ENCODE measurements at regions not wholly inside any gene's neighbourhood (a gene's known extent, or its start where the extent isn't known, plus 50 kb on each side); places are given as distances from the start of the nearest gene placed in this dataset.
"Not testable (repeated sequence)": the region's sequence is repeated elsewhere in the genome, so short reads cannot be mapped to it uniquely, and the experiment has no call there.

DNA sequence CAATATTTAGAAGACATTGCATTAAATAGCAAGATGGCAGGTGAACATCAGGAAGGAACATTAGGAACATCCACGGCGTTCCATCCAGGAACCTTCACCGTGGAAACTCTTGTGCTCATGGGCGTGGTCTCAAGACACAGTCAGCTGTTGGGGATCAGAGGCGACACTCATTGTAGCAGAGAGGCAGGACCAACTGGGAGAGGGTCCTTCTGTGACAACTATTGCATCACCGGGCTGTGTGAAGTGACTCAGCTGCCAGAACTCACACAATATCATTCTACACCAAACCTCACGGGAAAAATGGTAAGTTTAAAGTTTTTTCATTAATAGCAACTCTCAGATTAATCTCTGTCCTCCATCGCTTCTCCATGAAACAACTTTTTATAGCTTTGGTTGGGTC, 334.8 kb upstream of the SULF2 start:
- TF ChIP-seq, protein P1, sequence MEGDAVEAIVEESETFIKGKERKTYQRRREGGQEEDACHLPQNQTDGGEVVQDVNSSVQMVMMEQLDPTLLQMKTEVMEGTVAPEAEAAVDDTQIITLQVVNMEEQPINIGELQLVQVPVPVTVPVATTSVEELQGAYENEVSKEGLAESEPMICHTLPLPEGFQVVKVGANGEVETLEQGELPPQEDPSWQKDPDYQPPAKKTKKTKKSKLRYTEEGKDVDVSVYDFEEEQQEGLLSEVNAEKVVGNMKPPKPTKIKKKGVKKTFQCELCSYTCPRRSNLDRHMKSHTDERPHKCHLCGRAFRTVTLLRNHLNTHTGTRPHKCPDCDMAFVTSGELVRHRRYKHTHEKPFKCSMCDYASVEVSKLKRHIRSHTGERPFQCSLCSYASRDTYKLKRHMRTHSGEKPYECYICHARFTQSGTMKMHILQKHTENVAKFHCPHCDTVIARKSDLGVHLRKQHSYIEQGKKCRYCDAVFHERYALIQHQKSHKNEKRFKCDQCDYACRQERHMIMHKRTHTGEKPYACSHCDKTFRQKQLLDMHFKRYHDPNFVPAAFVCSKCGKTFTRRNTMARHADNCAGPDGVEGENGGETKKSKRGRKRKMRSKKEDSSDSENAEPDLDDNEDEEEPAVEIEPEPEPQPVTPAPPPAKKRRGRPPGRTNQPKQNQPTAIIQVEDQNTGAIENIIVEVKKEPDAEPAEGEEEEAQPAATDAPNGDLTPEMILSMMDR (conservative IDR thresholded peaks at IDR 0.05), result no peak
- DNase-seq, result no peak
- Mint-ChIP-seq H3K36me3 (ENCODE audit: low read depth) (no peaks in the 10 kb centered on the region), H3K4me3 (no peak overlapping the region), H3K27ac (no peak overlapping the region), H3K9me3 (no peaks in the 10 kb centered on the region), H3K27me3 (ENCODE audit: insufficient read depth) (peaks cover 8% of the 10 kb centered on the region), H3K4me1 (no peaks in the 10 kb centered on the region)
- no peaks in the 10 kb centered on the region for H3K4me1 ChIP-seq (ENCODE audit: control insufficient read depth, insufficient read depth, low read length)
- no peak overlapping the region for H3K27ac ChIP-seq (ENCODE audit: low read depth, low read length)
- no peaks in the 10 kb centered on the region for H3K9me3 ChIP-seq (ENCODE audit: control insufficient read depth, low read length)
- WGBS, 2 experiments (ENCODE audit: insufficient coverage in 1 of 2, insufficient read length in 1 of 2), result 90 to 96% methylated on average over 4 to 7 of the region's 8 CpGs
- H3K9ac ChIP-seq (ENCODE audit: extremely low read depth, low read length, poor library complexity, severe bottlenecking), result no peak overlapping the region
- H3K4me3 ChIP-seq (ENCODE audit: low read length), result no peak overlapping the region
- H3K27me3 ChIP-seq (ENCODE audit: control insufficient read depth, insufficient read depth, low read length, poor library complexity, severe bottlenecking), result no peaks in the 10 kb centered on the region
- no peaks in the 10 kb centered on the region for H3K36me3 ChIP-seq (ENCODE audit: control insufficient read depth, insufficient read depth, low read length)

DNA sequence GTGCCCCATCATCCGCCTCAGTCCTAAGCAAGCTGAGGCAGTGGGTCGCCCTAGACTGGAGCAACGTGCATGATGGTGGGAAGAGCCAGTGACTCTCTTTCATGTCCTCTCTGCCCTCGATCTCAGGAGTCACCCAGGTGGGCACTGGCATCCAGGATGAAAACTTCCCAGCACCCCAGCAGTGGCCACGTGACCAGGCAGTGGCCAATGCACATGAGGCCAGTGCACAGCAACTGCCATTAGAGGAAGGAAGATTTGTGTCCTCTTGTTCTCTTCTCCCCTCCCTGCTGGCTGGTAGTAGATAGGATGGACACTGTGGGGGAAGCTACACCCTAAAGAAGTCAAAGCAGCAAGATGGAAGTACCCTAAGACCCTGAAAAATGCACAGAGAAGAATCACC, 334.1 kb upstream of the SULF2 start:
- H3K27ac Mint-ChIP-seq; H3K27me3 Mint-ChIP-seq (ENCODE audit: insufficient read depth); H3K36me3 ChIP-seq (ENCODE audit: control insufficient read depth, insufficient read depth, low read length); H3K9ac ChIP-seq (ENCODE audit: extremely low read depth, low read length, poor library complexity, severe bottlenecking); H3K4me1 ChIP-seq (ENCODE audit: control insufficient read depth, insufficient read depth, low read length); H3K9me3 ChIP-seq (ENCODE audit: control insufficient read depth, low read length); H3K4me3 ChIP-seq (ENCODE audit: low read length); H3K27me3 ChIP-seq (ENCODE audit: control insufficient read depth, insufficient read depth, low read length, poor library complexity, severe bottlenecking); H3K27ac ChIP-seq (ENCODE audit: low read depth, low read length); H3K4me1 Mint-ChIP-seq; H3K9me3 Mint-ChIP-seq; H3K4me3 Mint-ChIP-seq; DNase-seq; H3K36me3 Mint-ChIP-seq (ENCODE audit: low read depth): not testable (repeated sequence)
- WGBS, 2 experiments (ENCODE audit: insufficient coverage in 1 of 2, insufficient read length in 1 of 2), result 89 to 97% methylated on average over 4 to 5 of the region's 5 CpGs

DNA sequence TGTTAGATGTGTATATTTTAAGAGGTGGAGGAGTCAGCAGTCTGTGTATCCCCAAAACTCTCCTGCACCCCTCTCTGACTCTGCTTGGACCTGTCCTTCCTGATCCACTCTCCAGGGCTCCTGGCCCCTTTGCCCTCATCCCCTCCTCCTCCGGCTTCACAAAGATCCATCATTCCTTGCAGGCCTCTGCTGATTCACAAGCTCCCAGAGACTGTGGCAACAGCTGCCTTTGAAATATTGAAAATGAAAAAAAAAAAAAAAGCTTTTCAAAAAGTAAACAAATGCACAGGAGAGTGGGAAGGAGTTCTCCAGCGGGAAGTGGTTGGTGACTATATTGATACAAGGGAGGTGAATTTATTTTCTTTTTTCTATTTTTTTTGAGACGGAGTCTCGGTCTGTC, 330.2 kb upstream of the SULF2 start:
- Histone ChIP-seq H3K27ac (ENCODE audit: low read depth, low read length) (no peak overlapping the region), H3K36me3 (ENCODE audit: control insufficient read depth, insufficient read depth, low read length) (no peaks in the 10 kb centered on the region), H3K9ac (ENCODE audit: extremely low read depth, low read length, poor library complexity, severe bottlenecking) (no peak overlapping the region), H3K9me3 (ENCODE audit: control insufficient read depth, low read length) (no peaks in the 10 kb centered on the region), H3K27me3 (ENCODE audit: control insufficient read depth, insufficient read depth, low read length, poor library complexity, severe bottlenecking) (no peaks in the 10 kb centered on the region), H3K4me1 (ENCODE audit: control insufficient read depth, insufficient read depth, low read length) (no peaks in the 10 kb centered on the region), H3K4me3 (ENCODE audit: low read length) (no peak overlapping the region)
- DNase-seq, result no peak
- TF ChIP-seq, protein P1 (conservative IDR thresholded peaks at IDR 0.05), result no peak
- H3K9me3 Mint-ChIP-seq, result no peaks in the 10 kb centered on the region
- no peaks in the 10 kb centered on the region for H3K4me1 Mint-ChIP-seq
- H3K36me3 Mint-ChIP-seq (ENCODE audit: low read depth), result no peaks in the 10 kb centered on the region
- WGBS, 2 experiments (ENCODE audit: insufficient coverage in 1 of 2, insufficient read length in 1 of 2), result 97 to 100% methylated on average over 2 to 4 of the region's 4 CpGs
- H3K27me3 Mint-ChIP-seq (ENCODE audit: insufficient read depth), result peaks cover 5% of the 10 kb centered on the region
- no peak overlapping the region for H3K4me3 Mint-ChIP-seq
- H3K27ac Mint-ChIP-seq, result no peak overlapping the region

DNA sequence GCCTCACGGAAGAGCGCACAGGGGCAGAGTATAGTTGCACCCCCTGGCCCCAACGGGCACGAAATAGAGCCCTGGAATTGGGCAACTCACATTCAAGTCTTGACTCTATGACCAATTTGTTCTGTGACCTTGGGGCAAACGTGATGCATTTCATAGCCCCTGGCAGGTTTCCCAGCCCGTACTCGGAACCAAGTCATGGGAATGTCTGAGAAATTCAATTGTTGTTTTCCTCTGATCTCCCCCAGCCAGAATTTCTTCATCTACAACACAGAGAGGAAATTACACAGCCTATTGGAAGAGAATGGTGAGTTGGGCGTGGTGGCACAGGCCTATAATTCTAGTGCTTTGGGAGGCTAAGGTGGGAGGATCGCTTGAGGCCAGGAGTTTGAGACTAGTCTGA, 322.3 kb upstream of the SULF2 start:
- H3K36me3 Mint-ChIP-seq (ENCODE audit: low read depth), result no peaks in the 10 kb centered on the region
- no peak for DNase-seq
- peaks cover 7% of the 10 kb centered on the region for H3K27me3 Mint-ChIP-seq (ENCODE audit: insufficient read depth)
- WGBS, 2 experiments (ENCODE audit: insufficient coverage in 1 of 2, insufficient read length in 1 of 2), result 92 to 94% methylated on average over 5 to 9 of the region's 9 CpGs
- H3K4me1 Mint-ChIP-seq, result no peaks in the 10 kb centered on the region
- no peaks in the 10 kb centered on the region for H3K4me1 ChIP-seq (ENCODE audit: control insufficient read depth, insufficient read depth, low read length)
- H3K27ac Mint-ChIP-seq, result no peak overlapping the region
- peaks cover 23% of the 10 kb centered on the region for H3K9me3 ChIP-seq (ENCODE audit: control insufficient read depth, low read length)
- H3K9me3 Mint-ChIP-seq, result peaks cover 23% of the 10 kb centered on the region
- H3K27me3 ChIP-seq (ENCODE audit: control insufficient read depth, insufficient read depth, low read length, poor library complexity, severe bottlenecking), result no peaks in the 10 kb centered on the region
- H3K4me3 ChIP-seq (ENCODE audit: low read length), result no peak overlapping the region
- H3K4me3 Mint-ChIP-seq, result no peak overlapping the region
- H3K36me3 ChIP-seq (ENCODE audit: control insufficient read depth, insufficient read depth, low read length), result no peaks in the 10 kb centered on the region
- no peak overlapping the region for H3K9ac ChIP-seq (ENCODE audit: extremely low read depth, low read length, poor library complexity, severe bottlenecking)
- no peak overlapping the region for H3K27ac ChIP-seq (ENCODE audit: low read depth, low read length)
- TF ChIP-seq, protein P1 (conservative IDR thresholded peaks at IDR 0.05), result no peak
